ENCODE measurements at regions not wholly inside any gene's neighbourhood (a gene's known extent, or its start where the extent isn't known, plus 50 kb on each side); places are given as distances from the start of the nearest gene placed in this dataset.
"Not testable (repeated sequence)": the region's sequence is repeated elsewhere in the genome, so short reads cannot be mapped to it uniquely, and the experiment has no call there.

DNA sequence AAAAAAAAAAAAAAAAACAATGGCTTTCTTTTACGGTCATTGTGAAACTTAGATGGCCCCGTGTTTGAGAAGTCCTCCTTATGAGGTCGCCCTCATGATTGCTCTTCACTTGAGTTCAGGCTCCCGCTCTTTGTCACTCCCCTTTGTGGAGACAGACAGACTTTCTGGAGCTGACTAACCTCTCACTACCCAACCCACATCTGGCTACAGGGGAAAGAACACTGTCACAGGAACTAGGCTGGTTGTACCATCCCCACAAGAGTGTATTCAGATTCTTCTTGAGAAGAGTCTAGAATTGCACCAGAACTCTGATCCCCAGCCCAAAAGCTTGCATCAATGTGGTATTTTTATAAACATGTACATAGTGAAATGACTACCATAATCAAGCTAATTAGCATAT is 160.4 kb upstream of the ZNF658 start:
- TF ChIP-seq, protein P1, sequence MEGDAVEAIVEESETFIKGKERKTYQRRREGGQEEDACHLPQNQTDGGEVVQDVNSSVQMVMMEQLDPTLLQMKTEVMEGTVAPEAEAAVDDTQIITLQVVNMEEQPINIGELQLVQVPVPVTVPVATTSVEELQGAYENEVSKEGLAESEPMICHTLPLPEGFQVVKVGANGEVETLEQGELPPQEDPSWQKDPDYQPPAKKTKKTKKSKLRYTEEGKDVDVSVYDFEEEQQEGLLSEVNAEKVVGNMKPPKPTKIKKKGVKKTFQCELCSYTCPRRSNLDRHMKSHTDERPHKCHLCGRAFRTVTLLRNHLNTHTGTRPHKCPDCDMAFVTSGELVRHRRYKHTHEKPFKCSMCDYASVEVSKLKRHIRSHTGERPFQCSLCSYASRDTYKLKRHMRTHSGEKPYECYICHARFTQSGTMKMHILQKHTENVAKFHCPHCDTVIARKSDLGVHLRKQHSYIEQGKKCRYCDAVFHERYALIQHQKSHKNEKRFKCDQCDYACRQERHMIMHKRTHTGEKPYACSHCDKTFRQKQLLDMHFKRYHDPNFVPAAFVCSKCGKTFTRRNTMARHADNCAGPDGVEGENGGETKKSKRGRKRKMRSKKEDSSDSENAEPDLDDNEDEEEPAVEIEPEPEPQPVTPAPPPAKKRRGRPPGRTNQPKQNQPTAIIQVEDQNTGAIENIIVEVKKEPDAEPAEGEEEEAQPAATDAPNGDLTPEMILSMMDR (conservative IDR thresholded peaks at IDR 0.05; ENCODE audit: low read depth, low read length), result not testable (repeated sequence)
- not testable (repeated sequence) for TF ChIP-seq EZH2 (IDR thresholded peaks at IDR 0.05; ENCODE audit: borderline replicate concordance, low read depth, low read length, poor library complexity, severe bottlenecking)

Data from A673 (cell line).